ENCODE measurements at regions not wholly inside any gene's neighbourhood (a gene's known extent, or its start where the extent isn't known, plus 50 kb on each side); places are given as distances from the start of the nearest gene placed in this dataset.

- H2BK5ac ChIP-seq (ENCODE audit: low read length), result no peak overlapping the region
- no peak for DNase-seq (ENCODE audit: low spot score)
- H2AK5ac ChIP-seq (ENCODE audit: low read depth, low read length), result no peak overlapping the region
- no peak overlapping the region for H2BK120ac ChIP-seq (ENCODE audit: low read depth, low read length)
- no peaks in the 10 kb centered on the region for H3K4me1 ChIP-seq (ENCODE audit: control insufficient read depth in 2 of 2, insufficient read depth in 1 of 2, low read depth in 1 of 2, low read length in 2 of 2)
- H3K18ac ChIP-seq (ENCODE audit: low read length), result no peak overlapping the region
- no peak overlapping the region for H3K4me3 ChIP-seq (ENCODE audit: low read length in 2 of 2)
- no peaks in the 10 kb centered on the region for H3K9me3 ChIP-seq (replicated peaks in 1 of 2; ENCODE audit: control insufficient read depth in 2 of 2, insufficient read depth in 1 of 2, low read depth in 1 of 2, low read length in 2 of 2)
- H3K27ac ChIP-seq (replicated peaks; ENCODE audit: low read length), result no peak overlapping the region
- H3K14ac ChIP-seq (ENCODE audit: low read length), result no peak overlapping the region
- no peak overlapping the region for H2BK15ac ChIP-seq (ENCODE audit: low read length)
- no peak overlapping the region for H4K91ac ChIP-seq (ENCODE audit: low read depth, low read length, poor library complexity)
- WGBS, 2 donors (ENCODE audit: extremely low coverage in 2 of 2, insufficient read length in 2 of 2, insufficient replicate concordance in 1 of 2), result no CpG with 5 or more reads among the region's 4 CpGs
- no peaks in the 10 kb centered on the region for H3K79me1 ChIP-seq (ENCODE audit: low read depth, low read length)
- no peak overlapping the region for H2AFZ ChIP-seq (ENCODE audit: low read length)
- H3K27me3 ChIP-seq (ENCODE audit: control insufficient read depth in 3 of 3, insufficient read depth in 3 of 3, low read depth in 1 of 3, low read length in 3 of 3), result peaks cover 0 to 5% (median 0%) of the 10 kb centered on the region in 3 experiments
- no peak overlapping the region for H3K9ac ChIP-seq (ENCODE audit: low read depth, low read length, poor library complexity)
- no peaks in the 10 kb centered on the region for H3K36me3 ChIP-seq (replicated peaks in 1 of 2; ENCODE audit: control insufficient read depth in 2 of 2, insufficient read depth in 2 of 2, low read length in 2 of 2)
- no peak overlapping the region for H3K4me2 ChIP-seq (ENCODE audit: insufficient read depth, low read length, poor library complexity, severe bottlenecking)
- H4K8ac ChIP-seq (ENCODE audit: low read depth, low read length), result no peak overlapping the region
- H3K4ac ChIP-seq (ENCODE audit: low read length), result no peak overlapping the region
- no peak overlapping the region for H2BK12ac ChIP-seq (ENCODE audit: low read length)
- no peak overlapping the region for H3K23ac ChIP-seq (ENCODE audit: low read depth, low read length, poor library complexity)
Measured at GRCh38 chr20:40938020-40938419, 90.6 kb upstream of the TOP1 start.

- peaks cover 0 to 5% (median 0%) of the 10 kb centered on the region in 3 experiments for H3K27me3 ChIP-seq (ENCODE audit: control insufficient read depth in 3 of 3, insufficient read depth in 3 of 3, low read depth in 1 of 3, low read length in 3 of 3)
- no peak overlapping the region for H4K91ac ChIP-seq (ENCODE audit: low read depth, low read length, poor library complexity)
- no peak overlapping the region for H2AFZ ChIP-seq (ENCODE audit: low read length)
- no peak for DNase-seq (ENCODE audit: low spot score)
- H3K9ac ChIP-seq (ENCODE audit: low read depth, low read length, poor library complexity), result no peak overlapping the region
- H3K4me3 ChIP-seq (ENCODE audit: low read length in 2 of 2), result no peak overlapping the region
- H3K36me3 ChIP-seq (replicated peaks in 1 of 2; ENCODE audit: control insufficient read depth in 2 of 2, insufficient read depth in 2 of 2, low read length in 2 of 2), result no peaks in the 10 kb centered on the region
- H2BK15ac ChIP-seq (ENCODE audit: low read length), result no peak overlapping the region
- no CpG with 5 or more reads among the region's 5 CpGs for WGBS, 2 donors (ENCODE audit: extremely low coverage in 2 of 2, insufficient read length in 2 of 2, insufficient replicate concordance in 1 of 2)
- no peak overlapping the region for H3K27ac ChIP-seq (replicated peaks; ENCODE audit: low read length)
- H2AK5ac ChIP-seq (ENCODE audit: low read depth, low read length), result no peak overlapping the region
- H2BK5ac ChIP-seq (ENCODE audit: low read length), result no peak overlapping the region
- no peak overlapping the region for H4K8ac ChIP-seq (ENCODE audit: low read depth, low read length)
- no peaks in the 10 kb centered on the region for H3K4me1 ChIP-seq (ENCODE audit: control insufficient read depth in 2 of 2, insufficient read depth in 1 of 2, low read depth in 1 of 2, low read length in 2 of 2)
- H2BK120ac ChIP-seq (ENCODE audit: low read depth, low read length), result no peak overlapping the region
- H2BK12ac ChIP-seq (ENCODE audit: low read length), result no peak overlapping the region
- H3K4ac ChIP-seq (ENCODE audit: low read length), result no peak overlapping the region
- no peak overlapping the region for H3K23ac ChIP-seq (ENCODE audit: low read depth, low read length, poor library complexity)
- H3K79me1 ChIP-seq (ENCODE audit: low read depth, low read length), result no peaks in the 10 kb centered on the region
- no peak overlapping the region for H3K14ac ChIP-seq (ENCODE audit: low read length)
- no peak overlapping the region for H3K18ac ChIP-seq (ENCODE audit: low read length)
- H3K4me2 ChIP-seq (ENCODE audit: insufficient read depth, low read length, poor library complexity, severe bottlenecking), result no peak overlapping the region
- no peaks in the 10 kb centered on the region for H3K9me3 ChIP-seq (replicated peaks in 1 of 2; ENCODE audit: control insufficient read depth in 2 of 2, insufficient read depth in 1 of 2, low read depth in 1 of 2, low read length in 2 of 2)
Measured at GRCh38 chr20:40939667-40940066, 89.0 kb upstream of the TOP1 start.

GRCh38 chr20:40941133-40941610 is 87.5 kb upstream of the TOP1 start:
- peaks cover 0 to 5% (median 0%) of the 10 kb centered on the region in 3 experiments for H3K27me3 ChIP-seq (ENCODE audit: control insufficient read depth in 3 of 3, insufficient read depth in 3 of 3, low read depth in 1 of 3, low read length in 3 of 3)
- H2BK120ac ChIP-seq (ENCODE audit: low read depth, low read length), result no peak overlapping the region
- H3K18ac ChIP-seq (ENCODE audit: low read length), result no peak overlapping the region
- H3K36me3 ChIP-seq (replicated peaks in 1 of 2; ENCODE audit: control insufficient read depth in 2 of 2, insufficient read depth in 2 of 2, low read length in 2 of 2), result no peaks in the 10 kb centered on the region
- H3K9me3 ChIP-seq (replicated peaks in 1 of 2; ENCODE audit: control insufficient read depth in 2 of 2, insufficient read depth in 1 of 2, low read depth in 1 of 2, low read length in 2 of 2), result no peaks in the 10 kb centered on the region
- no peak overlapping the region for H3K4ac ChIP-seq (ENCODE audit: low read length)
- no peak overlapping the region for H3K4me2 ChIP-seq (ENCODE audit: insufficient read depth, low read length, poor library complexity, severe bottlenecking)
- no peak overlapping the region for H3K23ac ChIP-seq (ENCODE audit: low read depth, low read length, poor library complexity)
- no peak overlapping the region for H4K8ac ChIP-seq (ENCODE audit: low read depth, low read length)
- no peak overlapping the region for H3K14ac ChIP-seq (ENCODE audit: low read length)
- no peaks in the 10 kb centered on the region for H3K79me1 ChIP-seq (ENCODE audit: low read depth, low read length)
- no peak overlapping the region for H3K27ac ChIP-seq (replicated peaks; ENCODE audit: low read length)
- no peak for DNase-seq (ENCODE audit: low spot score)
- H4K91ac ChIP-seq (ENCODE audit: low read depth, low read length, poor library complexity), result no peak overlapping the region
- H2AK5ac ChIP-seq (ENCODE audit: low read depth, low read length), result no peak overlapping the region
- H3K9ac ChIP-seq (ENCODE audit: low read depth, low read length, poor library complexity), result no peak overlapping the region
- no peak overlapping the region for H2BK12ac ChIP-seq (ENCODE audit: low read length)
- no CpG with 5 or more reads among the region's 3 CpGs for WGBS, 2 donors (ENCODE audit: extremely low coverage in 2 of 2, insufficient read length in 2 of 2, insufficient replicate concordance in 1 of 2)
- H2BK15ac ChIP-seq (ENCODE audit: low read length), result no peak overlapping the region
- no peak overlapping the region for H2BK5ac ChIP-seq (ENCODE audit: low read length)
- no peak overlapping the region for H2AFZ ChIP-seq (ENCODE audit: low read length)
- H3K4me3 ChIP-seq (ENCODE audit: low read length in 2 of 2), result no peak overlapping the region
- H3K4me1 ChIP-seq (ENCODE audit: control insufficient read depth in 2 of 2, insufficient read depth in 1 of 2, low read depth in 1 of 2, low read length in 2 of 2), result peaks cover 2 to 8% of the 10 kb centered on the region in 2 donors

GRCh38 chr20:40942006-40942405 is 86.6 kb upstream of the TOP1 start:
- Histone ChIP-seq H2BK12ac (ENCODE audit: low read length) (no peak overlapping the region), H3K9ac (ENCODE audit: low read depth, low read length, poor library complexity) (no peak overlapping the region), H3K9me3 (replicated peaks in 1 of 2; ENCODE audit: control insufficient read depth in 2 of 2, insufficient read depth in 1 of 2, low read depth in 1 of 2, low read length in 2 of 2) (no peaks in the 10 kb centered on the region), H3K27ac (replicated peaks; ENCODE audit: low read length) (no peak overlapping the region), H2AK5ac (ENCODE audit: low read depth, low read length) (no peak overlapping the region), H3K4me1 (ENCODE audit: control insufficient read depth in 2 of 2, insufficient read depth in 1 of 2, low read depth in 1 of 2, low read length in 2 of 2) (peaks cover 4 to 9% of the 10 kb centered on the region in 2 donors), H3K36me3 (replicated peaks in 1 of 2; ENCODE audit: control insufficient read depth in 2 of 2, insufficient read depth in 2 of 2, low read length in 2 of 2) (no peaks in the 10 kb centered on the region), H3K4ac (ENCODE audit: low read length) (no peak overlapping the region), H3K14ac (ENCODE audit: low read length) (no peak overlapping the region), H3K4me2 (ENCODE audit: insufficient read depth, low read length, poor library complexity, severe bottlenecking) (no peak overlapping the region), H3K23ac (ENCODE audit: low read depth, low read length, poor library complexity) (no peak overlapping the region), H2BK5ac (ENCODE audit: low read length) (no peak overlapping the region), H2BK15ac (ENCODE audit: low read length) (no peak overlapping the region), H4K8ac (ENCODE audit: low read depth, low read length) (no peak overlapping the region), H3K79me1 (ENCODE audit: low read depth, low read length) (no peaks in the 10 kb centered on the region), H4K91ac (ENCODE audit: low read depth, low read length, poor library complexity) (no peak overlapping the region), H2BK120ac (ENCODE audit: low read depth, low read length) (no peak overlapping the region), H3K18ac (ENCODE audit: low read length) (no peak overlapping the region), H3K27me3 (ENCODE audit: control insufficient read depth in 3 of 3, insufficient read depth in 3 of 3, low read depth in 1 of 3, low read length in 3 of 3) (peaks cover 0 to 5% (median 0%) of the 10 kb centered on the region in 3 experiments), H3K4me3 (ENCODE audit: low read length in 2 of 2) (no peak overlapping the region), H2AFZ (ENCODE audit: low read length) (no peak overlapping the region)
- no CpG with 5 or more reads among the region's 4 CpGs for WGBS, 2 donors (ENCODE audit: extremely low coverage in 2 of 2, insufficient read length in 2 of 2, insufficient replicate concordance in 1 of 2)
- DNase-seq (ENCODE audit: low spot score), result no peak

Data from neuronal stem cell (in vitro differentiated cells).